Stimulated activated CD4-positive, alpha-beta T cell treated with anti-CD3 and anti-CD28 coated beads, Interleukin-2, amount 100 ng/mL, for 24 hours (primary cell): ENCODE measurements at regions not wholly inside any gene's neighbourhood (a gene's known extent, or its start where the extent isn't known, plus 50 kb on each side); places are given as distances from the start of the nearest gene placed in this dataset.
"Not testable (repeated sequence)": the region's sequence is repeated elsewhere in the genome, so short reads cannot be mapped to it uniquely, and the experiment has no call there.

ENCODE experiments used
- DNase-seq, 2 donors: peaks; one replicate each; pipeline ENCODE4 v3.0.0-alpha.2; 2020

GRCh38 chr17:52505601-52506000 lies 347.1 kb upstream of the CA10 start:
- DNase-seq: no peak

GRCh38 chr17:52504081-52504480 lies 345.6 kb upstream of the CA10 start:
- no peak for DNase-seq

GRCh38 chr17:52495646-52496045 lies 337.1 kb upstream of the CA10 start:
- no peak for DNase-seq

GRCh38 chr17:52482271-52482670 lies 323.8 kb upstream of the CA10 start:
- no peak for DNase-seq

GRCh38 chr17:52477824-52478699 lies 319.5 kb upstream of the CA10 start:
- no peak for DNase-seq

GRCh38 chr17:52476638-52477313 lies 318.3 kb upstream of the CA10 start:
- DNase-seq: no peak

GRCh38 chr17:52470553-52470952 lies 312.0 kb upstream of the CA10 start:
- DNase-seq: no peak

GRCh38 chr17:52465407-52465806 lies 306.9 kb upstream of the CA10 start:
- no peak for DNase-seq

GRCh38 chr17:52451294-52451861 lies 292.9 kb upstream of the CA10 start:
- no peak for DNase-seq

GRCh38 chr17:52442350-52442749 lies 283.8 kb upstream of the CA10 start:
- no peak for DNase-seq

- DNase-seq: no peak
Measured at GRCh38 chr17:52420555-52421078, 262.1 kb upstream of the CA10 start.

- no peak for DNase-seq
Measured at GRCh38 chr17:52419229-52419641, 260.7 kb upstream of the CA10 start.

GRCh38 chr17:52410781-52411180 lies 252.3 kb upstream of the CA10 start:
- DNase-seq: no peak

GRCh38 chr17:52409222-52409621 lies 250.7 kb upstream of the CA10 start:
- not testable (repeated sequence) for DNase-seq

GRCh38 chr17:52395308-52395707 lies 236.8 kb upstream of the CA10 start:
- no peak for DNase-seq

GRCh38 chr17:52390422-52390821 lies 231.9 kb upstream of the CA10 start:
- DNase-seq: no peak

- no peak for DNase-seq
Measured at GRCh38 chr17:52389632-52390031, 231.1 kb upstream of the CA10 start.

GRCh38 chr17:52388941-52389340 lies 230.4 kb upstream of the CA10 start:
- no peak for DNase-seq

- DNase-seq: no peak
Measured at GRCh38 chr17:52384695-52385094, 226.2 kb upstream of the CA10 start.

- DNase-seq: peak in 1 of 2 donors; percentile 8
Measured at GRCh38 chr17:52383493-52384100, 225.1 kb upstream of the CA10 start.

- no peak for DNase-seq
Measured at GRCh38 chr17:52378860-52379259, 220.3 kb upstream of the CA10 start.

GRCh38 chr17:52376137-52376536 lies 217.6 kb upstream of the CA10 start:
- no peak for DNase-seq

GRCh38 chr17:52368886-52369285 lies 210.4 kb upstream of the CA10 start:
- DNase-seq: no peak
